H1 (cell line): ENCODE measurements at regions not wholly inside any gene's neighbourhood (a gene's known extent, or its start where the extent isn't known, plus 50 kb on each side); places are given as distances from the start of the nearest gene placed in this dataset.

Experiments
- EGR1 ChIP-seq: IDR thresholded peaks from 2 replicates; pipeline ENCODE4 v1.6.1; 2011; ENCODE audit warnings: low read depth, low read length, borderline replicate concordance
- EZH2 ChIP-seq: fragments of 200-600 bp; sonication (generic); IDR thresholded peaks from 2 replicates; pipeline ENCODE4 v1.7.1; 2012; ENCODE audit warnings: low read depth, mild to moderate bottlenecking, moderate library complexity, low read length, inconsistent platforms; ENCODE audit not compliant: severe bottlenecking
- JUND ChIP-seq: IDR thresholded peaks from 2 replicates; pipeline ENCODE4 v1.6.1; 2011; ENCODE audit warnings: mild to moderate bottlenecking, improper control_type of control experiment, low read length
- SRF ChIP-seq: IDR thresholded peaks from 2 replicates; pipeline ENCODE4 v1.6.1; 2011; ENCODE audit warnings: mild to moderate bottlenecking, low read depth, low read length, moderate library complexity
- YY1 ChIP-seq: IDR thresholded peaks from 2 replicates; pipeline ENCODE4 v1.6.1; 2011; ENCODE audit warnings: low read depth, mild to moderate bottlenecking, low read length

GRCh38 chr16:85453703-85454102 is 159.4 kb upstream of the GSE1 start:
- TF ChIP-seq YY1: no peak
- TF ChIP-seq JUND: no peak
- no peak for TF ChIP-seq EGR1
- no peak for TF ChIP-seq EZH2
- TF ChIP-seq SRF: no peak
